ENCODE measurements at regions not wholly inside any gene's neighbourhood (a gene's known extent, or its start where the extent isn't known, plus 50 kb on each side); places are given as distances from the start of the nearest gene placed in this dataset.

- TF ChIP-seq ZNF501 (tag by site-specific recombination; IDR thresholded peaks at IDR 0.05) (no peak), ZNF677 (tag by site-specific recombination; IDR thresholded peaks at IDR 0.05) (no peak), HOXC10 (CRISPR knock-in tag; IDR thresholded peaks at IDR 0.05) (no peak), TSHZ1 (tag by site-specific recombination; IDR thresholded peaks at IDR 0.05; ENCODE audit: borderline replicate concordance) (no peak), ZFHX2 (tag by site-specific recombination; conservative IDR thresholded peaks at IDR 0.05) (no peak)
These were observed 106.4 kb upstream of the PLEKHG7 start (continued) for GRCh38 chr12:92596383-92596782.

- H3K4me3 ChIP-seq (ENCODE audit: low read depth, low read length): no peak overlapping the region
- no peaks in the 10 kb centered on the region for H3K36me3 ChIP-seq (ENCODE audit: control insufficient read depth in 2 of 2, insufficient read depth in 1 of 2, low read length in 2 of 2)
- no peaks in the 10 kb centered on the region for H3K9me3 ChIP-seq (ENCODE audit: control insufficient read depth, insufficient read depth, low read depth, low read length)
- POLR2A ChIA-PET: interaction anchor here (0.6 kb wide), 1 partner anchor 79 kb away, joined by 4 read pairs; no protein-coding TSS in a partner anchor
- H3K27ac ChIP-seq (ENCODE audit: extremely low read depth, low read depth, low read length): no peak overlapping the region
- TF ChIP-seq BCL11A (tag by site-specific recombination; IDR thresholded peaks at IDR 0.05; ENCODE audit: low read depth) (no peak), ZNF677 (tag by site-specific recombination; IDR thresholded peaks at IDR 0.05) (no peak), ZNF37A (tag by site-specific recombination; IDR thresholded peaks at IDR 0.05) (no peak), ZNF214 (tag by site-specific recombination; IDR thresholded peaks at IDR 0.05; ENCODE audit: borderline replicate concordance) (no peak)
- CTCF ChIA-PET: interaction anchor here (0.6 to 1.3 kb wide), 3 partner anchors 12 to 784 kb away, joined by 3 to 4 read pairs (median 4); no protein-coding TSS in a partner anchor
- no peaks in the 10 kb centered on the region for H3K4me1 ChIP-seq (ENCODE audit: control insufficient read depth, insufficient read depth, low read length)
These were observed 107.1 kb upstream of the PLEKHG7 start for GRCh38 chr12:92595663-92596062.

GRCh38 chr12:92593734-92594402, 108.9 kb upstream of the PLEKHG7 start:
- CTCF ChIA-PET: interaction anchor here (1.5 kb wide), 1 partner anchor 1211 kb away, joined by 4 read pairs; no protein-coding TSS in a partner anchor
- Histone ChIP-seq H3K27ac (ENCODE audit: extremely low read depth, low read depth, low read length) (no peak overlapping the region), H3K4me3 (ENCODE audit: low read depth, low read length) (no peak overlapping the region), H3K4me1 (ENCODE audit: control insufficient read depth, insufficient read depth, low read length) (no peaks in the 10 kb centered on the region), H3K9me3 (ENCODE audit: control insufficient read depth, insufficient read depth, low read depth, low read length) (no peaks in the 10 kb centered on the region), H3K36me3 (ENCODE audit: control insufficient read depth in 2 of 2, insufficient read depth in 1 of 2, low read length in 2 of 2) (no peaks in the 10 kb centered on the region)
- POLR2A ChIA-PET: no interaction called here
- no peak for TF ChIP-seq ZBTB10 (tag by site-specific recombination; IDR thresholded peaks at IDR 0.05)
- no peak for TF ChIP-seq ZNF239 (tag by site-specific recombination; IDR thresholded peaks at IDR 0.05)
- TF ChIP-seq ZNF776 (tag by site-specific recombination; IDR thresholded peaks at IDR 0.05; ENCODE audit: borderline replicate concordance): no peak
- TF ChIP-seq OSR2 (tag by site-specific recombination; IDR thresholded peaks at IDR 0.05): no peak
- TF ChIP-seq ZNF426 (tag by site-specific recombination; IDR thresholded peaks at IDR 0.05): no peak
- no peak for TF ChIP-seq ZFP69B (tag by site-specific recombination; IDR thresholded peaks at IDR 0.05)
- no peak for TF ChIP-seq ZNF677 (tag by site-specific recombination; IDR thresholded peaks at IDR 0.05)
- no peak for TF ChIP-seq ZNF214 (tag by site-specific recombination; IDR thresholded peaks at IDR 0.05; ENCODE audit: borderline replicate concordance)
- TF ChIP-seq ZNF521 (tag by site-specific recombination; IDR thresholded peaks at IDR 0.05): no peak
- no peak for TF ChIP-seq ZNF830 (tag by site-specific recombination; IDR thresholded peaks at IDR 0.05; ENCODE audit: low read depth)
- no peak for TF ChIP-seq ZNF394 (tag by site-specific recombination; IDR thresholded peaks at IDR 0.05; ENCODE audit: borderline replicate concordance)
